ENCODE measurements at regions not wholly inside any gene's neighbourhood (a gene's known extent, or its start where the extent isn't known, plus 50 kb on each side); places are given as distances from the start of the nearest gene placed in this dataset.

- TF ChIP-seq POLR2A (IDR thresholded peaks at IDR 0.05; ENCODE audit: low read length) (no peak), GATA1 (IDR thresholded peaks at IDR 0.05; ENCODE audit: low read depth, low read length) (no peak)
These were observed 1627.0 kb upstream of the PCDH20 start for GRCh38 chr13:63042686-63043085.
